HL-60 (cell line): ENCODE measurements at regions not wholly inside any gene's neighbourhood (a gene's known extent, or its start where the extent isn't known, plus 50 kb on each side); places are given as distances from the start of the nearest gene placed in this dataset.

Experiments used
- GABPA ChIP-seq: IDR thresholded peaks from 2 replicates; pipeline ENCODE4 v1.6.1; 2012; ENCODE audit warnings: low read depth
- POLR2AphosphoS5 ChIP-seq: IDR thresholded peaks from 2 replicates; pipeline ENCODE4 v1.6.1; 2012; ENCODE audit warnings: low read depth
- TF ChIP-seq, protein P1 (sequence below): IDR thresholded peaks from one replicate; pipeline ENCODE4 v1.5.1; 2011; ENCODE audit warnings: low read length, control low read depth, inconsistent platforms; ENCODE audit not compliant: insufficient read depth

DNA sequence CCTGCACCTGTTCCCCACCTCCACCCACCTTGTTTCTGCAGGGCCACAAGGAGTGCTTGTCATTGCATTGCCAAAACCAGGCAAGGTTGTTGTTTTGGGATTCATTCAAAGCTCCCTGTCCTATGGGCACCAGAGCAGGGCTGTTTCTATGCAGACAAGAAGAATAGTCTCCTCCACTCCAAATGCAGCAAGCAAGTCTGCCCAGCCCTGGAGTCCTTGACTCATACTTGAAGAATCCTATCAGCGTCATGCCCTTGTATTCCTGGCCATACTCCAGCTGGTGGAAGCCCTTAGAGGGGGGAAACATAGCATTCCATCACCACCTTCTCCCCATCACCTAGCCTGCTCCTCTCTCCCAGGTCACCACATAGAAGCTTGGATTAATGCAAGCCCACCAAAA is 145.3 kb upstream of the ECI2 start:
- TF ChIP-seq GABPA (no peak), POLR2AphosphoS5 (no peak)
- TF ChIP-seq, protein P1, sequence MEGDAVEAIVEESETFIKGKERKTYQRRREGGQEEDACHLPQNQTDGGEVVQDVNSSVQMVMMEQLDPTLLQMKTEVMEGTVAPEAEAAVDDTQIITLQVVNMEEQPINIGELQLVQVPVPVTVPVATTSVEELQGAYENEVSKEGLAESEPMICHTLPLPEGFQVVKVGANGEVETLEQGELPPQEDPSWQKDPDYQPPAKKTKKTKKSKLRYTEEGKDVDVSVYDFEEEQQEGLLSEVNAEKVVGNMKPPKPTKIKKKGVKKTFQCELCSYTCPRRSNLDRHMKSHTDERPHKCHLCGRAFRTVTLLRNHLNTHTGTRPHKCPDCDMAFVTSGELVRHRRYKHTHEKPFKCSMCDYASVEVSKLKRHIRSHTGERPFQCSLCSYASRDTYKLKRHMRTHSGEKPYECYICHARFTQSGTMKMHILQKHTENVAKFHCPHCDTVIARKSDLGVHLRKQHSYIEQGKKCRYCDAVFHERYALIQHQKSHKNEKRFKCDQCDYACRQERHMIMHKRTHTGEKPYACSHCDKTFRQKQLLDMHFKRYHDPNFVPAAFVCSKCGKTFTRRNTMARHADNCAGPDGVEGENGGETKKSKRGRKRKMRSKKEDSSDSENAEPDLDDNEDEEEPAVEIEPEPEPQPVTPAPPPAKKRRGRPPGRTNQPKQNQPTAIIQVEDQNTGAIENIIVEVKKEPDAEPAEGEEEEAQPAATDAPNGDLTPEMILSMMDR = no peak
